Psoas muscle (tissue), 7 donors: ENCODE measurements at regions not wholly inside any gene's neighbourhood (a gene's known extent, or its start where the extent isn't known, plus 50 kb on each side); places are given as distances from the start of the nearest gene placed in this dataset.

ENCODE experiments used
- ATAC-seq, 4 donors: fragments of 200-7000 bp; cut with Tn5 transposase; one replicate each; pipeline ENCODE4 v1.9.1; 2020; ENCODE audit warnings: moderate library complexity in 3 of 4, mild to moderate bottlenecking in 2 of 4
- DNase-seq, 2 donors: peaks; one replicate each; pipeline ENCODE4 v3.0.0-alpha.2; 2020
- H3K27ac ChIP-seq: fragments of 200-600 bp; one replicate; pipeline ENCODE4 v1.8.0; 2022
- H3K27me3 ChIP-seq, 3 donors: fragments of 200-600 bp in 1 of 3; one replicate each; pipeline versions ENCODE4 v1.6.1 to v1.8.0; 2013 to 2022; ENCODE audit warnings: low read length in 2 of 3, mild to moderate bottlenecking in 2 of 3, moderate library complexity in 1 of 3; ENCODE audit not compliant: insufficient read depth in 3 of 3
- H3K36me3 ChIP-seq, 2 donors: fragments of 200-600 bp in 1 of 2; one replicate each; pipeline versions ENCODE4 v1.6.1 to v1.8.0; 2013 to 2022; ENCODE audit warnings: low read depth in 1 of 2, mild to moderate bottlenecking in 1 of 2, moderate library complexity in 1 of 2; ENCODE audit not compliant: insufficient read depth in 1 of 2
- H3K4me1 ChIP-seq: fragments of 200-600 bp; one replicate; pipeline ENCODE4 v1.8.0; 2022
- H3K4me3 ChIP-seq: fragments of 200-600 bp; one replicate; pipeline ENCODE4 v1.8.0; 2022; ENCODE audit warnings: mild to moderate bottlenecking
- H3K9me3 ChIP-seq: fragments of 200-600 bp; one replicate; pipeline ENCODE4 v1.8.0; 2022
- CTCF ChIP-seq: fragments of 200-600 bp; IDR thresholded peaks from one replicate; pipeline ENCODE4 v1.8.0; 2022; ENCODE audit warnings: antibody characterized with exemption
- WGBS, 3 donors: extraction: QIAGEN DNeasy Blood & Tissue Kit; methylation state at CpG; one replicate each; pipeline versions ENCODE4 v1.1.6 to v1.1.7; 2013; 5-methylcytosine and 5-hydroxymethylcytosine counted together
- intact Hi-C, 2 donors: fragments of 100-400 bp; cut with DNase I; formaldehyde crosslinking; loops; one replicate each; pipeline versions ENCODE4 v1.11.0 to v1.14.2; 2022
- donor health status: healthy with polysubstance abuse.
- donor health status: DM: no; HTN: no; CAD: no; lungs with moderate emphysema.
- donor health status: Bipolar disorder and iron deficiency.
- donor health status: healthy.
- donor health status: DM: yes; HTN: yes; CAD: no.
- donor health status: DM: no; HTN: no; CAD: no.
- donor health status: DM: yes; HTN: yes; CAD: no.

- WGBS, 3 donors, result 17 to 27% (median 17%) methylated on average over 1 of the region's 1 CpG
- Histone ChIP-seq H3K4me1 (no peaks in the 10 kb centered on the region), H3K27ac (no peak overlapping the region), H3K4me3 (no peak overlapping the region), H3K27me3 (no peaks in the 10 kb centered on the region), H3K9me3 (no peaks in the 10 kb centered on the region), H3K36me3 (no peaks in the 10 kb centered on the region)
- intact Hi-C loops, result no loop called here
- ATAC-seq (no peak), DNase-seq (no peak)
- no peak for TF ChIP-seq CTCF
Measured at GRCh38 chr15:92705764-92706163, 50.2 kb upstream of the FAM174B start.

- H3K27me3 ChIP-seq, result no peaks in the 10 kb centered on the region
- no peak for ATAC-seq
- TF ChIP-seq CTCF, result no peak
- no peaks in the 10 kb centered on the region for H3K4me1 ChIP-seq
- H3K27ac ChIP-seq, result no peak overlapping the region
- H3K9me3 ChIP-seq, result no peaks in the 10 kb centered on the region
- no peak for DNase-seq
- H3K4me3 ChIP-seq, result no peak overlapping the region
- no peaks in the 10 kb centered on the region for H3K36me3 ChIP-seq
- WGBS, 3 donors, result 77 to 84% (median 82%) methylated on average over 7 of the region's 7 CpGs
- intact Hi-C loops, result no loop called here
Measured at GRCh38 chr15:92706201-92706600, 50.6 kb upstream of the FAM174B start.

GRCh38 chr15:92707880-92708551 is 52.4 kb upstream of the FAM174B start:
- H3K4me1 ChIP-seq, result no peaks in the 10 kb centered on the region
- H3K27ac ChIP-seq, result no peak overlapping the region
- intact Hi-C loops, result no loop called here
- H3K9me3 ChIP-seq, result no peaks in the 10 kb centered on the region
- 73 to 84% (median 82%) methylated on average over 12 of the region's 12 CpGs for WGBS, 3 donors
- no peak for TF ChIP-seq CTCF
- H3K4me3 ChIP-seq, result no peak overlapping the region
- no peaks in the 10 kb centered on the region for H3K27me3 ChIP-seq
- DNase-seq (no peak), ATAC-seq (no peak)
- H3K36me3 ChIP-seq, result no peaks in the 10 kb centered on the region

- no peaks in the 10 kb centered on the region for H3K36me3 ChIP-seq
- no peak for ATAC-seq
- no peaks in the 10 kb centered on the region for H3K4me1 ChIP-seq
- H3K27ac ChIP-seq, result no peak overlapping the region
- H3K4me3 ChIP-seq, result no peak overlapping the region
- intact Hi-C loops, result no loop called here
- 84 to 88% (median 85%) methylated on average over 4 of the region's 4 CpGs for WGBS, 3 donors
- no peak for DNase-seq
- H3K9me3 ChIP-seq, result no peaks in the 10 kb centered on the region
- no peaks in the 10 kb centered on the region for H3K27me3 ChIP-seq
- no peak for TF ChIP-seq CTCF
Measured at GRCh38 chr15:92708635-92709034, 53.1 kb upstream of the FAM174B start.

GRCh38 chr15:92709110-92709790 is 53.7 kb upstream of the FAM174B start:
- Histone ChIP-seq H3K27me3 (no peaks in the 10 kb centered on the region), H3K4me1 (no peaks in the 10 kb centered on the region), H3K27ac (no peak overlapping the region), H3K36me3 (no peaks in the 10 kb centered on the region), H3K4me3 (no peak overlapping the region), H3K9me3 (no peaks in the 10 kb centered on the region)
- TF ChIP-seq CTCF, result no peak
- intact Hi-C loops, result no loop called here
- WGBS, 3 donors, result 70 to 75% (median 72%) methylated on average over 10 of the region's 10 CpGs
- no peak for ATAC-seq
- no peak for DNase-seq
